Right lobe of liver (tissue), 4 donors: ENCODE measurements at regions not wholly inside any gene's neighbourhood (a gene's known extent, or its start where the extent isn't known, plus 50 kb on each side); places are given as distances from the start of the nearest gene placed in this dataset.

ENCODE experiments used
- CTCF ChIP-seq, 4 donors: fragments of 200-600 bp in 3 of 4; fragments of 450-650 bp in 1 of 4; IDR thresholded peaks; one replicate each; pipeline versions ENCODE4 v1.5.1 to v1.8.0; 2016 to 2022; ENCODE audit warnings: antibody characterized with exemption in 4 of 4, mild to moderate bottlenecking in 2 of 4
- POLR2A ChIP-seq: fragments of 450-650 bp; IDR thresholded peaks from one replicate; pipeline ENCODE4 v1.6.1; 2017; ENCODE audit warnings: antibody characterized with exemption, mild to moderate bottlenecking
- donor health status: DM: no; HTN: no; CAD: no.
- donor health status: DM: no; HTN: no; CAD: no.
- donor health status: DM: no; HTN: yes; CAD: no.

- TF ChIP-seq CTCF (IDR thresholded peaks at IDR 0.05): no peak
- TF ChIP-seq POLR2A: no peak
These were observed 407.6 kb upstream of the DEPDC1 start for GRCh38 chr1:68904477-68904876.
